ENCODE measurements at regions not wholly inside any gene's neighbourhood (a gene's known extent, or its start where the extent isn't known, plus 50 kb on each side); places are given as distances from the start of the nearest gene placed in this dataset.

DNA sequence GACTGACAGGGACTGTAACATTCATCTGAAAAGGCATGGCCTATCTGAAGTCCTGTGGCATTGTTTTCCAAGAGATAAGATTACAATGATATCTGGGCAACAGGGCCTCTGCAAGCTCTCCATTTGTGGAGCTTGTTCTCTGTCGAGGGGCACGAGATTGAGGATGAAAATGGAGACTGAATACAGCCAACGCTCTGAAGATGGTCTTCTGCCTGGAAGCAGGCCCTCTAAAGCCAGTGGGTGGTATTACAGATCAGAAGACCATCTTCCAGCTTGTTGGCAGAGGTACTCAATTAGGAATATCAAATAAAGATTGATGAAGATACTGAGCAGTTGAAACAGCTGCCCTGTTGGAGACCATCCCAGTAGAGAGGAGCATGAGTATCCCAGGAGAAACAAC is 288.2 kb downstream of the CENPW start:
- Histone ChIP-seq H3K79me1 (ENCODE audit: low read depth in 1 of 2, low read length in 2 of 2) (no peaks in the 10 kb centered on the region), H4K91ac (ENCODE audit: insufficient read depth, low read depth, low read length) (no peak overlapping the region), H2BK120ac (ENCODE audit: low read depth, low read length) (no peak overlapping the region), H3K9ac (ENCODE audit: low read depth, low read length) (no peak overlapping the region), H2AK5ac (ENCODE audit: low read depth, low read length) (no peak overlapping the region), H3K4me2 (ENCODE audit: low read depth, low read length) (no peak overlapping the region), H4K20me1 (ENCODE audit: insufficient read depth, low read length) (no peaks in the 10 kb centered on the region), H3K14ac (replicated peaks; ENCODE audit: low read depth, low read length) (no peak overlapping the region), H3K9me3 (ENCODE audit: control insufficient read depth, insufficient read depth, low read length) (no peaks in the 10 kb centered on the region), H3K23ac (ENCODE audit: low read depth, low read length) (no peak overlapping the region), H3K27me3 (ENCODE audit: control insufficient read depth, insufficient read depth, low read length) (no peaks in the 10 kb centered on the region), H3K18ac (ENCODE audit: low read depth, low read length) (no peak overlapping the region), H3K9me1 (ENCODE audit: insufficient read depth, low read length) (no peaks in the 10 kb centered on the region), H4K8ac (ENCODE audit: low read depth in 2 of 2, low read length in 2 of 2) (no peak overlapping the region), H3K4me1 (ENCODE audit: control insufficient read depth, insufficient read depth, low read length) (no peaks in the 10 kb centered on the region), H2BK20ac (ENCODE audit: low read depth, low read length) (no peak overlapping the region), H2AFZ (replicated peaks; ENCODE audit: low read length, poor library complexity) (no peak overlapping the region), H3K56ac (ENCODE audit: extremely low read depth, insufficient read depth, low read length) (no peak overlapping the region), H4K5ac (ENCODE audit: low read depth, low read length) (no peak overlapping the region), H3K4me3 (ENCODE audit: insufficient read depth, low read depth, low read length) (no peak overlapping the region), H3K4ac (ENCODE audit: low read depth, low read length) (no peak overlapping the region), H2BK5ac (ENCODE audit: low read depth, low read length, poor library complexity, severe bottlenecking) (no peak overlapping the region), H2AK9ac (replicated peaks; ENCODE audit: low read depth, low read length, poor library complexity) (no peak overlapping the region), H3K27ac (ENCODE audit: insufficient read depth, low read length) (no peak overlapping the region), H2BK15ac (ENCODE audit: low read depth, low read length) (no peak overlapping the region), H3K36me3 (ENCODE audit: control insufficient read depth, insufficient read depth, low read length) (no peaks in the 10 kb centered on the region)
- no peak for TF ChIP-seq CEBPB (IDR thresholded peaks at IDR 0.05; ENCODE audit: low read depth, low read length)
- TF ChIP-seq POLR2A (IDR thresholded peaks at IDR 0.05; ENCODE audit: low read depth, low read length): no peak
- TF ChIP-seq RFX5 (IDR thresholded peaks at IDR 0.05; ENCODE audit: low read depth, low read length): no peak
- TF ChIP-seq MAZ (IDR thresholded peaks at IDR 0.05; ENCODE audit: borderline replicate concordance, low read depth, low read length): no peak
- ATAC-seq (ENCODE audit: low read depth) (no peak), DNase-seq (no peak)
- dilution Hi-C loops (cut with HindIII; ENCODE audit: low sequenced_read_pairs, unreplicated experiment) (no loop called here), in situ Hi-C loops (cut with MboI; ENCODE audit: low sequenced_read_pairs) (no loop called here), intact Hi-C loops (cut with micrococcal nuclease) (no loop called here)
- no TSS peak for BruUV-seq (replicated peaks)
- ChIA-PET CTCF (no interaction called here), POLR2A (ENCODE audit: unreplicated experiment) (no interaction called here)
- 55% methylated on average over 2 of the region's 3 CpGs; no CpG with 5 or more reads in 1 of the 2 experiments for WGBS, 2 experiments (ENCODE audit: extremely low coverage in 2 of 2, insufficient read length in 1 of 2)
